Naive thymus-derived CD4-positive, alpha-beta T cell (primary cell): ENCODE measurements at regions not wholly inside any gene's neighbourhood (a gene's known extent, or its start where the extent isn't known, plus 50 kb on each side); places are given as distances from the start of the nearest gene placed in this dataset.

Experiments
- ATAC-seq: fragments of 150-1000 bp; cut with Tn5 transposase; 2 replicates; pipeline ENCODE4 v1.10.0; 2021; ENCODE audit warnings: mild to moderate bottlenecking, moderate library complexity
- CTCF ChIA-PET: fragments of 350-600 bp; sonication (Branson Sonifier 250); formaldehyde crosslinking; loops from one replicate; lab custom pipeline; 2021; ENCODE audit warnings: antibody characterized with exemption; lab: Charles Lee
- POLR2A ChIA-PET: fragments of 350-600 bp; sonication (Branson Sonifier 250); formaldehyde crosslinking; loops from one replicate; lab custom pipeline; 2021; ENCODE audit warnings: antibody characterized with exemption, inconsistent platforms; lab: Charles Lee
- DNase-seq, 9 donors: peaks; one replicate each; pipeline versions ENCODE4 v3.0.0 to v3.0.0-alpha.2; 2020 to 2022; ENCODE audit warnings: mixed read lengths in 1 of 9
- H3K27ac ChIP-seq: one replicate; pipeline ENCODE4 v1.7.0; 2013; ENCODE audit warnings: mild to moderate bottlenecking, low read depth, low read length, moderate library complexity
- H3K27me3 ChIP-seq, 2 donors: one replicate each; pipeline ENCODE4 v1.7.0; 2013; ENCODE audit warnings: low read length in 2 of 2, mild to moderate bottlenecking in 2 of 2, moderate library complexity in 2 of 2; ENCODE audit not compliant: control insufficient read depth in 2 of 2, insufficient read depth in 2 of 2
- H3K36me3 ChIP-seq, 3 experiments: 1 replicate in 2 of 3; 2 replicates in 1 of 3; pipeline ENCODE4 v1.7.0; 2013; ENCODE audit warnings: low read length in 3 of 3, mild to moderate bottlenecking in 3 of 3, moderate library complexity in 1 of 3; ENCODE audit not compliant: insufficient read depth in 3 of 3, control insufficient read depth in 2 of 3
- H3K4me1 ChIP-seq, 2 donors: one replicate each; pipeline ENCODE4 v1.7.0; 2013; ENCODE audit warnings: low read length in 2 of 2, mild to moderate bottlenecking in 2 of 2, moderate library complexity in 1 of 2; ENCODE audit not compliant: control insufficient read depth in 2 of 2, insufficient read depth in 2 of 2
- H3K4me3 ChIP-seq: 2 replicates; pipeline ENCODE4 v1.7.0; 2013; ENCODE audit warnings: mild to moderate bottlenecking, low read length
- H3K9me3 ChIP-seq, 3 experiments: 1 replicate in 2 of 3; 2 replicates in 1 of 3; pipeline ENCODE4 v1.7.0; 2013; ENCODE audit warnings: low read length in 3 of 3; ENCODE audit not compliant: control insufficient read depth in 2 of 3
- H3K27ac Mint-ChIP-seq, 9 donors: one replicate each; pipeline ENCODE4 v1.8.0; 2020 to 2022; ENCODE audit warnings: mixed read lengths in 9 of 9, mild to moderate bottlenecking in 8 of 9, moderate library complexity in 5 of 9, inconsistent platforms in 2 of 9
- H3K27me3 Mint-ChIP-seq, 5 donors: one replicate each; pipeline ENCODE4 v1.8.0; 2021 to 2022; ENCODE audit warnings: mixed read lengths in 5 of 5, mild to moderate bottlenecking in 1 of 5
- H3K36me3 Mint-ChIP-seq, 5 donors: one replicate each; pipeline ENCODE4 v1.8.0; 2020 to 2022; ENCODE audit warnings: mixed read lengths in 5 of 5, mild to moderate bottlenecking in 3 of 5, inconsistent platforms in 1 of 5
- H3K4me1 Mint-ChIP-seq, 7 donors: one replicate each; pipeline ENCODE4 v1.8.0; 2020 to 2022; ENCODE audit warnings: mixed read lengths in 7 of 7, mild to moderate bottlenecking in 3 of 7, inconsistent platforms in 1 of 7
- H3K4me3 Mint-ChIP-seq, 10 donors: one replicate each; pipeline ENCODE4 v1.8.0; 2020 to 2022; ENCODE audit warnings: mild to moderate bottlenecking in 10 of 10, mixed read lengths in 10 of 10, moderate library complexity in 6 of 10, inconsistent platforms in 2 of 10
- H3K9me3 Mint-ChIP-seq, 11 donors: one replicate each; pipeline ENCODE4 v1.8.0; 2020 to 2022; ENCODE audit warnings: mixed read lengths in 11 of 11, mild to moderate bottlenecking in 4 of 11, inconsistent platforms in 1 of 11, moderate library complexity in 1 of 11
- intact Hi-C, 2 donors: fragments of 100-400 bp; cut with micrococcal nuclease; formaldehyde crosslinking; loops; one replicate each; pipeline ENCODE4 v1.15.1; 2023

- ChIA-PET POLR2A (no interaction called here), CTCF (no interaction called here)
- Mint-ChIP-seq H3K27me3 (peaks cover 0 to 19% (median 7%) of the 10 kb centered on the region in 5 donors), H3K27ac (no peak overlapping the region), H3K4me1 (no peaks in the 10 kb centered on the region), H3K4me3 (no peak overlapping the region), H3K36me3 (peaks cover 0 to 4% (median 0%) of the 10 kb centered on the region in 5 donors), H3K9me3 (peaks cover 0 to 21% (median 6%) of the 10 kb centered on the region in 11 donors)
- DNase-seq (no peak), ATAC-seq (no peak)
- H3K27ac ChIP-seq: no peak overlapping the region
- no peaks in the 10 kb centered on the region for H3K9me3 ChIP-seq
- H3K4me1 ChIP-seq: no peaks in the 10 kb centered on the region
- H3K27me3 ChIP-seq: no peaks in the 10 kb centered on the region
- H3K4me3 ChIP-seq: no peak overlapping the region
- H3K36me3 ChIP-seq: no peaks in the 10 kb centered on the region
- intact Hi-C loops: no loop called here
Observed at GRCh38 chr18:59763541-59764136, 66.4 kb upstream of the CCBE1 start.

- ChIA-PET CTCF (no interaction called here), POLR2A (no interaction called here)
- H3K4me3 Mint-ChIP-seq: no peak overlapping the region
- no peak overlapping the region for H3K27ac Mint-ChIP-seq
- H3K9me3 Mint-ChIP-seq: peaks cover 0 to 1% (median 0%) of the 10 kb centered on the region in 11 donors
- intact Hi-C loops: no loop called here
- no peak overlapping the region for H3K27ac ChIP-seq
- H3K27me3 Mint-ChIP-seq: peaks cover 0 to 20% (median 16%) of the 10 kb centered on the region in 5 donors
- DNase-seq (no peak), ATAC-seq (no peak)
- no peaks in the 10 kb centered on the region for H3K4me1 ChIP-seq
- H3K4me1 Mint-ChIP-seq: no peaks in the 10 kb centered on the region
- no peaks in the 10 kb centered on the region for H3K27me3 ChIP-seq
- H3K36me3 ChIP-seq: no peaks in the 10 kb centered on the region
- no peak overlapping the region for H3K4me3 ChIP-seq
- H3K9me3 ChIP-seq: no peaks in the 10 kb centered on the region
- H3K36me3 Mint-ChIP-seq: no peaks in the 10 kb centered on the region
Observed at GRCh38 chr18:59760619-59761600, 63.7 kb upstream of the CCBE1 start.

GRCh38 chr18:59760212-59760611, 63.0 kb upstream of the CCBE1 start:
- Histone ChIP-seq H3K27me3 (no peaks in the 10 kb centered on the region), H3K9me3 (no peaks in the 10 kb centered on the region), H3K4me3 (no peak overlapping the region), H3K36me3 (no peaks in the 10 kb centered on the region), H3K4me1 (no peaks in the 10 kb centered on the region), H3K27ac (no peak overlapping the region)
- Mint-ChIP-seq H3K36me3 (no peaks in the 10 kb centered on the region), H3K9me3 (peaks cover 0 to 1% (median 0%) of the 10 kb centered on the region in 11 donors), H3K4me3 (no peak overlapping the region), H3K27me3 (peaks cover 0 to 20% (median 16%) of the 10 kb centered on the region in 5 donors), H3K4me1 (no peaks in the 10 kb centered on the region), H3K27ac (no peak overlapping the region)
- no peak for DNase-seq
- no peak for ATAC-seq
- ChIA-PET CTCF (no interaction called here), POLR2A (no interaction called here)
- intact Hi-C loops: no loop called here

GRCh38 chr18:59758837-59759236, 61.6 kb upstream of the CCBE1 start:
- H3K9me3 Mint-ChIP-seq: peaks cover 0 to 1% (median 0%) of the 10 kb centered on the region in 11 donors
- Histone ChIP-seq H3K36me3 (no peaks in the 10 kb centered on the region), H3K4me3 (no peak overlapping the region), H3K9me3 (no peaks in the 10 kb centered on the region), H3K27ac (no peak overlapping the region), H3K27me3 (no peaks in the 10 kb centered on the region), H3K4me1 (no peaks in the 10 kb centered on the region)
- POLR2A ChIA-PET: no interaction called here
- peaks cover 0 to 20% (median 16%) of the 10 kb centered on the region in 5 donors for H3K27me3 Mint-ChIP-seq
- H3K4me3 Mint-ChIP-seq: no peak overlapping the region
- H3K27ac Mint-ChIP-seq: no peak overlapping the region
- H3K36me3 Mint-ChIP-seq: no peaks in the 10 kb centered on the region
- no peaks in the 10 kb centered on the region for H3K4me1 Mint-ChIP-seq
- no peak for DNase-seq
- CTCF ChIA-PET: interaction anchor here (0.6 to 0.9 kb wide), 2 partner anchors 355 to 801 kb away, joined by 3 read pairs; no protein-coding TSS in a partner anchor
- intact Hi-C loops: no loop called here
- ATAC-seq: no peak

GRCh38 chr18:59758106-59758505, 60.9 kb upstream of the CCBE1 start:
- Mint-ChIP-seq H3K4me1 (no peaks in the 10 kb centered on the region), H3K4me3 (no peak overlapping the region), H3K9me3 (peaks cover 0 to 1% (median 0%) of the 10 kb centered on the region in 11 donors), H3K27me3 (peaks cover under 1 to 27% (median 13%) of the 10 kb centered on the region in 5 donors), H3K36me3 (no peaks in the 10 kb centered on the region), H3K27ac (no peak overlapping the region)
- H3K4me3 ChIP-seq: no peak overlapping the region
- H3K4me1 ChIP-seq: no peaks in the 10 kb centered on the region
- ChIA-PET CTCF (no interaction called here), POLR2A (no interaction called here)
- intact Hi-C loops: no loop called here
- DNase-seq: no peak
- ATAC-seq: no peak
- H3K27me3 ChIP-seq: no peaks in the 10 kb centered on the region
- H3K9me3 ChIP-seq: no peaks in the 10 kb centered on the region
- H3K36me3 ChIP-seq: no peaks in the 10 kb centered on the region
- H3K27ac ChIP-seq: no peak overlapping the region

- Histone ChIP-seq H3K36me3 (no peaks in the 10 kb centered on the region), H3K9me3 (no peaks in the 10 kb centered on the region), H3K4me3 (no peak overlapping the region), H3K27me3 (no peaks in the 10 kb centered on the region), H3K27ac (no peak overlapping the region), H3K4me1 (no peaks in the 10 kb centered on the region)
- CTCF ChIA-PET: no interaction called here
- no peak for DNase-seq
- intact Hi-C loops: no loop called here
- no peaks in the 10 kb centered on the region for H3K4me1 Mint-ChIP-seq
- POLR2A ChIA-PET: no interaction called here
- H3K4me3 Mint-ChIP-seq: no peak overlapping the region
- H3K36me3 Mint-ChIP-seq: no peaks in the 10 kb centered on the region
- peaks cover 2 to 12% (median 10%) of the 10 kb centered on the region in 5 donors for H3K27me3 Mint-ChIP-seq
- no peak overlapping the region for H3K27ac Mint-ChIP-seq
- H3K9me3 Mint-ChIP-seq: peaks cover 0 to 7% (median 1%) of the 10 kb centered on the region in 11 donors
- no peak for ATAC-seq
Observed at GRCh38 chr18:59752666-59753065, 55.4 kb upstream of the CCBE1 start.
